Limb (tissue), 2 donors: ENCODE measurements at regions not wholly inside any gene's neighbourhood (a gene's known extent, or its start where the extent isn't known, plus 50 kb on each side); places are given as distances from the start of the nearest gene placed in this dataset.
A peak's percentile ranks its signal among the peaks of the same experiment; 100 is the strongest.

Experiments
- DNase-seq, 2 donors: peaks; one replicate each; pipeline ENCODE4 v3.0.0-alpha.2; 2016; ENCODE audit errors: extremely low spot score in 2 of 2

DNA sequence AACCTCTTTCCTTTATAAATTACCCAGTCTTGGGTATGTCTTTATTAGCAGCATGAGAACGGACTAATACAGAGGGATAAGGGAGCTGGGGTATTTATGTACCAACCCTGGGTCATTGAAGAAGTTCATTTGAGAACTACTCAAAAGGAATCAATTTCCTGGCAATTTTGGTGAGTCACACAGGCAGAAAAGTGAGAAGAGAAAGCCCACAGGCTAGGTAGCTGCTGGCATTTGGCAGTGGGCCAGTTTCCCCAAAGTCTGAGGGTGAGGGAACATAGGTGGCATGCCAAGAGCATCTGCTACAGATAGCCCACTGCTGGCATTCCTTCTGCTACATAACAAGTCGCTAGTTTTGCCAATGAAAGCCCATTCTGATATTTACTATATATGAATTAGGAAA, 411.2 kb downstream of the MID1IP1 start:
- no peak for DNase-seq

DNA sequence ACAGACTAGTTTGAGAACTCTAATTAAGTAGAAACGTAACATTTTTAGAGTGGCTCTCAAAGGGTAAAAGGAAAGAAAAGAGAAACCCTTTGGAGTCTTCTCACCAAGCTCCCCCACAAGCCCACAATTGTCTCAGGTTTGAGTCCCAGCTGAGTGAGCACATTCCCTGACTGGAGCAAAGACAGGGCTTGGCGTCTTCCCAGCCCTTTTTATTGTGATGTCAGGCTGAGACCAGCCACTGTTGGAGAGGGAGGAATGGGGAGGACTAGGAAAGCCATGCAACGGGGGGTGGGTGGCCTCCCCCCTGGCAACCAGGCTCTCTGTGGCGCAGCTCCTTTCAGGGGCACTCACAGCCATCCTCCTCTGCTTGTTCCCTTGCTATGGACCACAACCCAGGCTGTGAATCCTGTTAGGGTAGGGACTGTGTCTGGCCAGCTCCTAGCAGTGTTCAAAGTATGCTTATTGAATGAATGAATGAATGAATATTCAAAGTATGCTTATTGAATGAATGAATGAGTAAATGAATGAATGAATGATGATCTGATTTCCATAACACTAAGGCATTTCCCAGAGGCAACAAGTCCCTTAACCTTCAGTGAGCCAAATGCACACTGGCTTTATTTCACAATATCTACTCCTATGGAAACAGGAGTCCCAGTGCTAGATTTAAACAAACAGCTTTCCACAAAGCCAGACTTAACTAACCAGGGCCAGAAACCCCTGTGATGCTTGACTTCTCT, 413.3 kb downstream of the MID1IP1 start:
- DNase-seq = peak in 1 of 2 donors; percentile 28

DNA sequence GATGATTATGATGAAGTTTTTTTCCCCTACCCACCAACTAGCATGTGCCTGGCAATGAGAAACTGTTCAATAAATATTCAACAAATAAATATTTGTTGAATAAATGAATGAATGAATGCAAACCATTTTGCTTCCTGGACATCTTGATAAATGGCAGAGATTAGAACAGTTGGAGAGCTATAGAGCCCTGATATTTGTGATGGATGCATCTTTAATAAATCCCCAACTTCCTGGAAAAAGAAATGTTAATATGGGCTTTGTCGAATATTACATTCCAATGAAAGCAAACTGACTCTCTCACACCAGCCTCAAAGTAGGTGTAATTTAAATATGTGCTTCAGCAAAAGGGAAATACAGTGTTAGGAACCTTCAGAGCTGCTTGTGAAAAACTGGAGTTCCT, 419.7 kb downstream of the MID1IP1 start:
- no peak for DNase-seq

DNA sequence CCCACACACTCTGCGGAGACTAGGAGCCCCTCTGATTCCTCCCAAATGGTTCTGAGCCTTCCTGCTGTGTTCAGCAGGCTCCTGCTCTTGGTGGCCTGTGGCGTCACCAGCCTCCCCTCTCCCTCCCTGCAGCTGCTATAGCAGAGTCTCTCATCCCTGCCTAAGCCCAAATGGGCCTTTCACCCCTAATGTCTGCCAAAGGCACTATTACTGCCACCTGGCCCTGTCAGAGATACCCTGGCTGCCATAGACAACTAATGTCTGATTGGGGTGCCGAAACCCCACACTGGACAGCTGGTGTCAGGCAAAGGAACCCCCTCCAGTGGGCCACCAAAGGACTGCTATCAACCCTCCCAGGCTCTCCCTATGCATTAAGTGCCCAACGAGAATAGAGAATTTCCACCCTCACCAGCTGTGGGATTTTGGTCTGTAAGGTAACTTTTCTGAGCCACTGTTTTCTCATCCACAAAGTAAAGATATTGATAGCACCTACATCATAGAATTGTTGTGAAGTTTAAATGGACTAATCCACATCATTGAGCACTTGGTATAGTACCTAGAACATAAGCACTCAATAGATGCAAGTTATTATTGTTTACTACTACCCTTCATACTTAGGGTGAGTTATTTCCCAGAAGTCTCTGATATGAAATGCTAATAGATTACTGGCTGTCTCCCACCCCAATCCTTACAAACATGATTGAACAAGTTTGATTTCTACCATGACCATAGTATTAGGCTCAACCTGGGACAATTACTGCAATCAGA, 421.3 kb downstream of the MID1IP1 start:
- no peak for DNase-seq

DNA sequence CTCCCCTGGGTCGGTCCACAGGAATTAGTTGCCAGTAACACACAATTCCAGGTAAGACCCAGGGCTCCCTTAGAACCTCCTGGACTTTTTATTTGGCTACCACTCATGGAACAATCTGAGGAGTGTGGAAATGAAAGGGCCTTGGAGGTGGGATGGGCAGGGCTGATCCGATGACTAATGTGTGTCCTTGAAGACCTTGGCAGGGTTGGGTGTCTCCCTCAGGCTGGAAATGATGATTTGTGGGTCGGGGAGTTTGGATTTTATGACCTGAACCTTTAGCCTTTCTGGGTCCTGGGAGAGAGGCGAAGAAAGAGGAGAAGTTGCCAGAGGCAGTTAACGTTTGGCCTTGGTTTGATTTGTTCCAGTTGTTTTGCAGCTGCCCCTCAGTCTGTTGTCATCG, 425.0 kb downstream of the MID1IP1 start:
- DNase-seq = no peak

DNA sequence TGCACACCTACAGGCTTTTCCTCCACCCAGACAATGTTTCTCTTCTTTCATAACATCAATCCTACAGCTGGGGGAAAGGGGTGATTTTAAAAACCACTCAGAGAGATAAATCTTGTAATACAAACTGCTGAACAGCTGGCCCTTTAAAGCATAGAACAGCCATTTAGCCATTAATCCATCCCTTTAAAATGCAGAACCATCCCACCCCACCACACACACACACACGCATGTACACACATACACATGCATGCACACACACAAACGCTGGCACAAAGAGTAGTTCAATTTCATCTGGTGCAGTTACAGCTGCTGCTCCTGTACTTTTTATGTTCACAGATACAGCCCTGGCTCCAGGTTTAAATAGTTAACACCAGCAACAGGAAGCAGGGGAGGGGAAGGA, 426.1 kb downstream of the MID1IP1 start:
- peak; percentile 18 to 32 for DNase-seq

DNA sequence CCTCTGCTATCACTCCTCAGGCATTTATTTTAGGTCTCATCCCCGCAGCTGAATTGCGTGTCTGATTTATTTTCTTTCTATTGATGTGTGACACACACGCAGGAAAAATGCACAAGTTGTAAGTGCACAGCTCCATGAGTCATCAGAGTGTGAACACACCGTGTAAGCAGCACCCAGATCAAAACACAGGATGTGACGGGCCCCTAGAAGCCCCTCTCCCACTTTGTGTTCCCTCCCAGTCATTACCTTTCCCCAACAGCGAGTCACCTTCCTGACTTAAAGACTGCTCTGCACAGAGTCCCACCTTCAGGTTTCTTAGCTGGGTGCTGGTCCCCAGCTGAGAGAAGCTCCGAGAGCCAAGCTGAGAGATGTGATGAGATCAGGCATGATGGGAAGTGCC, 436.7 kb downstream of the MID1IP1 start:
- no peak for DNase-seq

DNA sequence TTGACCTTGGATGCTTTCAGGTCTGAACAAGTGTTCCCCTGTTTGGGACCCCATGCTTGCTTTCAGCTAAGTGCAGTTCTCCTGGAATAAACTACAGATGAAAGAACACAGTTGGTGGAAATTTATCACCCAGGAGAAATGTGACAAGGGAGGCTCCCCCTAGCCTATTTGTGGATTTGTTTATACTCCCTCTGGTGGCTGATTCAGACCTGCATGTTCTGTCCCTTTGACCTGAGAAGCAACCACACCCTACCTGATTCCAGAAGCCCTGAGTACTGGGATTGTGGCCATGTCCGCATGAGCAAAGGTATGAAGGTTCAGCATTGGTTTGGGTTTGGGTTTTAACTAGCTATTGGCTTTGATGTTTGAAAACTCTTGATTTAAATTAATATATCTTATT, 440.9 kb downstream of the MID1IP1 start:
- no peak for DNase-seq

DNA sequence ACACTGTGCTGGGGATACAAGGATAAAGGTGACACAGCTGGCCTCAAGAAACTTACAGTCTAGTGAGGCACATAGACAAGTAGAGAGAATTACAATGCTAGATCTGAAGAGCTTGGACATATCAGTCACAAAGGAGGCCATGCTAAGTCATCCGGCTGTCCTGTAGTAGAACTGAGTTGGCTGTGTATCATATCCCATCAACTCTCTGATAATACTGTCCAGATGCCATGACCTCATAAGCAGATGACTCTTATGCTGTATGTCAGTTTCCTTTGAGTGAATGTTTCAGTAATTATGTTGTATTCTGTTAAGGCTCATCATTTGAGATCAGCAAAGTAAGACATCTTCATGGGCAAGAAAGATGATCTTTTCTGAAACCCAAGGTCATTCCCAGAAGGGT, 442.9 kb downstream of the MID1IP1 start:
- DNase-seq = no peak

DNA sequence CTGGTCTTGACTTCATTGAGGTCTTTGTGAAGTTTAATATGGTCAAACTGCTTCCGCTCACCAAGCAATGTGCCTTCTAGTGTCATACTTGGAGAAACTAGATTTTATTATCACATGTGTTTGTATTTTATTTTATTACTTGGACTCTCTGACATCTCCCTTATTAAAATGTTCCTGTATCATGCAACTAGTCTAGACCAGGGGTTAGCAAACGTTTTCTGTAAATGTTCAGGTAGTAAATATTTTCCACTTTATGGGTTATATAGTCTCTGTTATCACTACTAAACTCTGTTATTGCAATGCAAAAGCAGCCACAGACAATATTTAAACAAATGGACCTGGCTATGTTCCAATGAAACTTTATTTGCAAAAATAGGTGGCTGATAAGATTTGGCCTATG, 443.8 kb downstream of the MID1IP1 start:
- no peak for DNase-seq

DNA sequence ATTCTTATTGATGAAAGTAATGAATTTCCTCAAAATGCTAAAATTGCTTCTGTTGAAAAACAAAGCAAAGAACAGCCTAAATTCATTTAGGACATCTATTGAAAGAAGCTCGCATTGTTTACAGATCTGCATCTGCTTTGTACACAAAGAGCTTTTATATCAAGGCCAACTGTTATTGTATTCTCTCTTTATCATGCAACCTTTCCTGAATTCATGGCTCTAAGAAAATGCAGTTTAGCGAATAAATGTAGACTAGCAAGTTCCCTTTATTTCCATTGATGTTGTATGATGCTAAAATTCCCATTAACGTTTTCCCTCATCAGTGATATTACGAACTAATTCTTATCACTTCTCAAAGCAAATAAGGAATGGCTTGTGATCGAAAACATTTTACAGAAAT, 446.3 kb downstream of the MID1IP1 start:
- DNase-seq = no peak

DNA sequence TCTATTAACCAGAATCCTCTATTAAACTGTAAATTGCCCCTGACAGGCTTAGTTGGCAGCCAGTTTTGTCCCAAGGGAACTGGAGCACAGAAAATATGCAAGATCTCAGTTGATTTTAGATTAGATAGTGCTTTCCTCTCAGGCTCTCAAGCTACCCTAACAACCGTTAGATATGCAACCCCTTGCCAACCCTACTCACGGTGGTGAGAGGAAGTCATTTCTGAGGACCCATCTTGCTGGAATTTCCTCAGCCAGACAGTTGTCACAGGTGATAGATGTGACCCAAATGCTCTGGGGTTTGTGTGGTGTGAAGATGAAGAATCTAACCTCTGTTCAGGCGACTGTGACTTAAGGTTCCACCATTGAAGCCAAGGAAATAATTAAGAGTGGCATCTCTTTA, 447.1 kb downstream of the MID1IP1 start:
- DNase-seq = no peak

DNA sequence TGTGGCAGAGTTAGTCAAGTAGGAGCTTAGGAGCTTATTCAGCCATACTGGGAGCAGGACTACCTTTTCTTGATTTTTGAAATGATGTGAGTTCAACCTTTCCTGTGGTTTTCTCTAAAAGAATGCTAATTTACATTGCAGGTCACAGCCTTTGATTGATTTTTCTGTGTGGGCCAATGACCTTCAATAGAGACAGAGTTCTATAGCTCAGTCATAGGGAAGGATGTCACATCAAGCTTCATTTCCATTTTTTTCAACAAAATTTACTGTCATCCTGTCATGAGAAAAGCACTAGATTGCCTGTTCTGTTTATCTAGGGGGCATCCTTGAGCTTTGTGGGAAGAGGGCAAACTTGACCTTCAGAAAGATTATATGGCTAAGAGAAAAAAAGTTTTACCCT, 448.7 kb downstream of the MID1IP1 start:
- DNase-seq = no peak

DNA sequence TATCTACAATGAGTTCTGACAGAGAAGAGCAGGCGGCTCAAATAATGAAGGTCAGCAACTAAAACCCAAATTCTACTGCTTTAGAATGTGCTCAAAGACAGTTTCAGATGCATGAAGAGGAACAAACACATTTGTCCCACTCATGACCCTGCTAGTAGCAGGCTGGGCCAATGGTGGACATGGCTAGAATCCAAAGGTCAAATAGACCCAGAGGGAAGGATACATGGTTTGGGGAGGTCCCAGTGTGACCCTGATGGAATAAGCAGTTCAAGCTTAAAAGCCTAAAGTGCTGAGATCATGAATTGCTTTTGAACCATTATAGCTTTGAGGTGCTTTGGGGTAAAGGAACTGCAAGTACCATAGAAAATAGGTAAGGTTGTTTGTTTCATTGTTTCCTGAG, 450.7 kb downstream of the MID1IP1 start:
- no peak for DNase-seq

DNA sequence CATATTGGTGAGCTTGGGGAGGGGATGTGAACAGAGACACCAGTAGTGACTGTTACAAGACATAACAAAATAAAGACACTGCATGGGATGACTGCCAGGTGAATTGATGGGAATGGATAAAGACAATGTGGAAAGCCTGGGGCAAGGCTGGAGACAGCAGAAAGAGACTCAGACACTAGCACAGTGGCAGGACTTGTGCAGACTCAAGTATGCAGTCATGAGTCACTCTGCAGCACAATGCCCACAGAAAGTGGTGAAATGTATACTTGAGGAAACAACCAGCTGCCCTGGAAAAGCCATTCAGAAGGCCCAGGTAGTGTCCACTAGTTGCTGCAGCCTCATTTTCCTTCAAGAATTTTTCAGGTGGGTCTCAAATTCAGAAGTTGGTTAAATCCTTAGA, 452.3 kb downstream of the MID1IP1 start:
- no peak for DNase-seq

DNA sequence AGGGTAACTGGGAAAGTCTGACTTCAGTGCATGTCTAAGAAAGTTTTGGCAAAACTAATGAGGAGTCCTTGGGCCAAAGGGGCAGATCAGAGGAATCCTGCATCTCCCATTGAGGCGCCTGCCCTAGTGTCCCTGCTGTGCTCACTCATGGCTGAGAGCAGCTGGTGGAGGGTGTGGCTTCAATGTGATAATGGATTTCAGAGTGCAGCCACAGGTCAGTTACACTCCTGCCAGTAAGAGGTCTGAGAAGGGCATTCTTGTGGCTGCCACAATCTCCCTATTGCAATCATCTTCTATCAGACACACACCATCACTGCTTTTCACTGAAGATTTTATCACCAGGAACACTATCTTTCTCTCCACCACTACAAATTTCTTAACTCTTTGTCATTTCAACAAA, 457.1 kb downstream of the MID1IP1 start:
- DNase-seq = no peak

DNA sequence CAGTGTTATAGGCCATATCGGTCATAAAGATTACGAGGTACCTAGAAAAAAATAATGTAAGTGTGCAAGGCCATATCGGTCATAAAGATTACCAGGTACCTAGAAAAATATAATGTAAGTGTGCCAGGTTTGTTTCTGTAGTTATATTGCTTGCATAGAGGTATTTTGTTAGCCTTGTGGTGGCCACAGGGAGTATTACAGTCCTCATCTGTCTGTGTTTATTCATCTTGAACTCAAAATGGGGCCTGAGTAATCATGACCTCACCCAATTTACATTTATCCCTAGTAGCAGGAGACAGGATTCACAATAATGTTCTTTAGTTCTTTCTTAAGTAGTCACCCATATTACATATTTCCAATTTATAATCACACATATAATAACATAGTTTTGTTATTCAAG, 459.7 kb downstream of the MID1IP1 start:
- no peak for DNase-seq

DNA sequence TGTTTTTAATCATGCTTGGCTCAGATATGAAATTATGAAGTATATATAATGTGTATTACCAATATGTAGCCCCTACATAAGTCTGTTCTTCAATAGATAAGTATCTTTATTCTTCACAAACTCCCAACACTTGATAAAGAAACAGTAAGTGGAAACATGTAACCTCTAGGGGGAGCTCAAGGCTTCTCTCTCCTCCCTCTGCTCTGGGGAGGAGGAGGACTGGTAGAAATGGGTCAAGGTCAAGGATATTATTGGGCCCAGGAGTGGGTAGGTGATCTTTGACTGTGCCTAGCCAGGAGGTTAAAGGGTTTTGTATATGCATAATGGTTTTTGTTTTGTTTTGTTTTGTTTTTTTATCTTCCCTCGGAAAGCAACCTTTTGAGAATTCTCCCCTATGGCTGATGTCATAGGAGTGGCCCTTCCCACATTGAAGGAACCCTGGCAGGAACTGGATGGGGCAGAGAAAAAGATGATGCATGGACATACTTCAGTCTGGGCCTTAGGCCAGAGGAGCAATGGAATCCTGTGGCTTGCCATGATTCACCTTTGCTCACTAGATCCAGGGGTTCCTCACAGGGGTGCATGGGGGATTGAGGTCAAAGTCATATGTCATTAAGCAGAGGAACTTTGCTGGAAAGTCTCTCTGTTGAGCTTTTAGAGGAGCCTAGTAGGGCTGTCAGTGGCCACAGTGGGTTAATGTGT, 460.3 kb downstream of the MID1IP1 start:
- no peak for DNase-seq

DNA sequence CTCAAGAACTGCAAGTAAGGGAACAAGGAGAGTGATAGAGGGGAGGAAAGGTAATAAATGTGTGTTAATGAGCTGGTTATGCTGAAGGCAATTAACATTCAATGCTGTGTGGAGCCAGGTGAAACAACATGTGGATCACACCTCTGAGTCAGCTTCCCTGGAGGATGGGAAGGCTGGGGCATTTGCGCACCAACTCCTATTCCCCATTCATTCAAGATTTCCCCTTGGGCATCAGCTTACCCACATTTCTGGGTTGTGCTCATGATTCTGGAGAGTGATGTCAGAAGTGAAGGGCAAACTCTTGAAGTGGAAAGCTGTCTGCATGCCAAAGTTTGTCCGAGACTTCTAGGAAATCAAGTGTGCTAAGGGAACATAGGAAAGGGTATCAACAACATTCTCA, 461.4 kb downstream of the MID1IP1 start:
- DNase-seq = no peak

DNA sequence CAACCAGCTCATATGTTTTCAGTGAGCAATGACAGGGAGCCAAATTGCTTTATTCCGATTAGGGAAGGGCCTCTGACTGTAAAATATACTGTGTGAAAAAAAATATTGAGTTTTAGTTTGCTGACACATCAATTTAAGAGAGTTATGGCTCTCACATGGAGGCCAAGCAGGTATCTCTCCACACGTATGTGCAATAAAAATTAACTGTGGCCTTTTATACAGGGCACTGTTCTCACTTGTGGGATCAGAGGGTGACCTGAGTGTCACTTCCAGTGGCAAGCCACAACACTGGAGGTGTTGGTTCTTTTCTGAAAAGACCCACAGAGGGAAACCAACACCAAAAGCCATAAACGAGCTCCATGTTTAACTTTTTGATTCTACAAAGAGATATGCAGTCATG, 462.8 kb downstream of the MID1IP1 start:
- no peak for DNase-seq

DNA sequence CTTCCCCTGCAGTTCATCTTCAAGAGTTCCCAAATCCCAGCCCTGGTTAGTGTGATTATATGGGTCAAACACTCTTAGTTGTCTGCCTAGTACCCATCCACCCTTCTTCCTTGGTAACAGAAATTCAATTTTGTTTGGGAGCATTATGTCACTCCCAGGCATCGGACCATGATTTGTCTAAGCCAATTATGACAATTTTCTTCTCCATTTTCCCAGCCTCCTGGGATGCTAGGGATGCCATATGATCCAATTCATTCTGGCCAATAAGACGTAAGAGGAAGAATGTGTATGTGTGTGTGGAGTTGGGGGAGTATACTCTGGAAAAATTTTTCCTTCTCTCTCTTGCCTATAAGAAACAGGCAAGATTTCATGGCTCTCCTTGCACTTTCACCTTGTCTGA, 465.9 kb downstream of the MID1IP1 start:
- no peak for DNase-seq

DNA sequence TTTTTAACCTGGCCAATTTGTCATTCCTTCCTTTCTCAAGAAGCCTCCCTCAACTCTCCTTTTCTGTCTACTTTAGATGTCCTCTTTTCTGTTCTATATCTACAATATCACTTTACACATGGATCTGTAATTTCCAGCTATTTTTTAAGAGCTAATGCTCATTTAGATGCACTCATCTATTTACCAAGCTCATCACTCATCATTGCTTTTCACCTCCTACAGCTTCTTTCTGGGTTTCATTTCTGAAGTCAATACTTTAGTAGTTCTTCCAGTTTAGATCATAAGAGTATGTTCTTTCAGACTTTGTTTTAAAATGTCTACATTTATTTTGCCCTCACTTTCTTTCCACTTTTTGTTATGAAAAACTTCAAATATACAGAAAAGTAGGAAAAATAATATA, 466.9 kb downstream of the MID1IP1 start:
- DNase-seq = no peak
